Mononuclear cell (primary cell): ENCODE measurements at regions not wholly inside any gene's neighbourhood (a gene's known extent, or its start where the extent isn't known, plus 50 kb on each side); places are given as distances from the start of the nearest gene placed in this dataset.
"Not testable (repeated sequence)": the region's sequence is repeated elsewhere in the genome, so short reads cannot be mapped to it uniquely, and the experiment has no call there.

Experiments
- H3K27me3 ChIP-seq: 2 replicates; pipeline ENCODE4 v1.6.0; 2011; ENCODE audit warnings: low read length, control low read depth; ENCODE audit not compliant: insufficient read depth
- H3K4me1 ChIP-seq: 2 replicates; pipeline ENCODE4 v1.5.1; 2011; ENCODE audit warnings: mild to moderate bottlenecking, low read length, control low read depth; ENCODE audit not compliant: insufficient read depth
- H3K4me3 ChIP-seq: 2 replicates; pipeline ENCODE4 v1.5.1; 2011; ENCODE audit warnings: mild to moderate bottlenecking, low read length, moderate library complexity
- H3K9me3 ChIP-seq: 2 replicates; pipeline ENCODE4 v1.5.1; 2011; ENCODE audit warnings: low read depth, mild to moderate bottlenecking, control low read depth, low read length

GRCh38 chr4:141332359-141333181, 111.9 kb downstream of the ZNF330 start:
- Histone ChIP-seq H3K4me1 (peaks cover 34% of the 10 kb centered on the region), H3K27me3 (peaks cover 22% of the 10 kb centered on the region)
- H3K4me3 ChIP-seq, H3K9me3 ChIP-seq: not testable (repeated sequence)

GRCh38 chr4:141333456-141334230, 112.9 kb downstream of the ZNF330 start:
- H3K4me1 ChIP-seq, result peaks cover 24% of the 10 kb centered on the region
- peaks cover 22% of the 10 kb centered on the region for H3K27me3 ChIP-seq
- peak overlapping the region; percentile 24 for H3K4me3 ChIP-seq
- not testable (repeated sequence) for H3K9me3 ChIP-seq

GRCh38 chr4:141335166-141335565, 114.5 kb downstream of the ZNF330 start:
- H3K27me3 ChIP-seq, result peaks cover 22% of the 10 kb centered on the region
- peaks cover 14% of the 10 kb centered on the region for H3K4me1 ChIP-seq
- no peak overlapping the region for H3K4me3 ChIP-seq
- no peaks in the 10 kb centered on the region for H3K9me3 ChIP-seq

GRCh38 chr4:141338238-141338637, 117.5 kb downstream of the ZNF330 start:
- H3K9me3 ChIP-seq, result no peaks in the 10 kb centered on the region
- H3K4me1 ChIP-seq, result no peaks in the 10 kb centered on the region
- H3K27me3 ChIP-seq, result peaks cover 14% of the 10 kb centered on the region
- no peak overlapping the region for H3K4me3 ChIP-seq

- no peaks in the 10 kb centered on the region for H3K9me3 ChIP-seq
- no peak overlapping the region for H3K4me3 ChIP-seq
- peaks cover 8% of the 10 kb centered on the region for H3K27me3 ChIP-seq
- no peaks in the 10 kb centered on the region for H3K4me1 ChIP-seq
These were observed 118.7 kb downstream of the ZNF330 start for GRCh38 chr4:141339391-141339790.

GRCh38 chr4:141339966-141340365, 119.3 kb downstream of the ZNF330 start:
- Histone ChIP-seq H3K4me3 (no peak overlapping the region), H3K27me3 (peaks cover 5% of the 10 kb centered on the region), H3K9me3 (no peaks in the 10 kb centered on the region), H3K4me1 (no peaks in the 10 kb centered on the region)

GRCh38 chr4:141340458-141340857, 119.8 kb downstream of the ZNF330 start:
- no peaks in the 10 kb centered on the region for H3K9me3 ChIP-seq
- H3K27me3 ChIP-seq, result no peaks in the 10 kb centered on the region
- H3K4me3 ChIP-seq, result no peak overlapping the region
- no peaks in the 10 kb centered on the region for H3K4me1 ChIP-seq

GRCh38 chr4:141346144-141346543, 125.4 kb downstream of the ZNF330 start:
- no peaks in the 10 kb centered on the region for H3K27me3 ChIP-seq
- H3K9me3 ChIP-seq, result no peaks in the 10 kb centered on the region
- no peak overlapping the region for H3K4me3 ChIP-seq
- peaks cover 25% of the 10 kb centered on the region for H3K4me1 ChIP-seq

- no peak overlapping the region for H3K4me3 ChIP-seq
- no peaks in the 10 kb centered on the region for H3K27me3 ChIP-seq
- H3K9me3 ChIP-seq, result no peaks in the 10 kb centered on the region
- peaks cover 35% of the 10 kb centered on the region for H3K4me1 ChIP-seq
These were observed 127.0 kb downstream of the ZNF330 start for GRCh38 chr4:141347684-141348083.

- Histone ChIP-seq H3K4me3 (no peak overlapping the region), H3K27me3 (no peaks in the 10 kb centered on the region), H3K4me1 (peaks cover 39% of the 10 kb centered on the region), H3K9me3 (no peaks in the 10 kb centered on the region)
These were observed 127.4 kb downstream of the ZNF330 start for GRCh38 chr4:141348125-141348524.

- Histone ChIP-seq H3K4me1 (peaks cover 39% of the 10 kb centered on the region), H3K4me3 (no peak overlapping the region), H3K27me3 (no peaks in the 10 kb centered on the region), H3K9me3 (no peaks in the 10 kb centered on the region)
These were observed 127.9 kb downstream of the ZNF330 start for GRCh38 chr4:141348573-141348972.

GRCh38 chr4:141349236-141349635, 128.5 kb downstream of the ZNF330 start:
- H3K27me3 ChIP-seq, result no peaks in the 10 kb centered on the region
- H3K4me3 ChIP-seq, result no peak overlapping the region
- H3K9me3 ChIP-seq, result no peaks in the 10 kb centered on the region
- peaks cover 39% of the 10 kb centered on the region for H3K4me1 ChIP-seq

- Histone ChIP-seq H3K4me1 (peaks cover 39% of the 10 kb centered on the region), H3K27me3 (no peaks in the 10 kb centered on the region), H3K4me3 (no peak overlapping the region), H3K9me3 (no peaks in the 10 kb centered on the region)
These were observed 129.6 kb downstream of the ZNF330 start for GRCh38 chr4:141350122-141350905.

- Histone ChIP-seq H3K27me3 (no peaks in the 10 kb centered on the region), H3K9me3 (no peaks in the 10 kb centered on the region), H3K4me3 (no peak overlapping the region), H3K4me1 (peaks cover 35% of the 10 kb centered on the region)
These were observed 131.6 kb downstream of the ZNF330 start for GRCh38 chr4:141352331-141352730.
